SKM-1 (cell line): ENCODE measurements at regions not wholly inside any gene's neighbourhood (a gene's known extent, or its start where the extent isn't known, plus 50 kb on each side); places are given as distances from the start of the nearest gene placed in this dataset.
"Not testable (repeated sequence)": the region's sequence is repeated elsewhere in the genome, so short reads cannot be mapped to it uniquely, and the experiment has no call there.

Source experiments
- DNase-seq: peaks from one replicate; lab custom pipeline; 2025; ENCODE audit not compliant: unreplicated experiment; lab: John Stamatoyannopoulos, UW

DNA sequence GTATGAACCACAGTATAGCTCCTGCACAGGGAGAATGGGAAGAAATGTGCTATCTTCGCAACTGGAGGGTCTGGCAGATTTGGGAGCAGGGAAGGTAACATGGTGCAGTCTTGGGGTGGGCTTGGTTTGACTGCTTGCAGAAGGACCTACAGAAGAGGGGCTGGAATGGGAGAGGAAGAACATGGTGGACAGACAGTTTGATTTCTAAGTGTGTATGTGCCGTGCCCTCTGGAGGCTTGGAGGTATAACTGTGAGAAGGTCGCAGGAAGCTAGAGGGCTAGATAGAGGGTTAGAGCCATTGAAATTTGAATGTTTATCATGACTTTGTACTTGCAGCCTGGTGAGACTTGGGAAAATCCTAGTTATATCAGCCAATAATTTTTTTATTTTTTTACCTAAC, 169.2 kb downstream of the SQOR start:
- no peak for DNase-seq

DNA sequence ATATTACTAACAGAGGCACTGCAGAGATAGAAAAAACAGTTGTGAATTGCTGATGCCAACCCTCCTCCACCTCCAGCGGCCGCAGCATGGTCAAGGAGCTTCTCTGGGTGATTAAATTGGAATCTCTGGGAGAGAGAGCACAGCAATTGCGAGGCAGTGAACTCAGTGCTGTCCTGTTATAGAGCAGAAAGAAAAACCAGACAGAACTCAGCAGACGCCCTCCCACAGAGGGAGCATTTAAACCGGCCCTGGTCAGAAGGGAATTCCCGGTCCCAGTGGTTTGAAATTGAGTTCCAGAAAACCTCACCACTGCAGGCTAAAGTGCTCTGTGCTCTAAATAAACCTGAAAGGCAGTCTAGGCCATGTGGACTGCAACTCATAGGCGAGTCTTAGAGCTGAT, 175.4 kb downstream of the SQOR start:
- no peak for DNase-seq

DNA sequence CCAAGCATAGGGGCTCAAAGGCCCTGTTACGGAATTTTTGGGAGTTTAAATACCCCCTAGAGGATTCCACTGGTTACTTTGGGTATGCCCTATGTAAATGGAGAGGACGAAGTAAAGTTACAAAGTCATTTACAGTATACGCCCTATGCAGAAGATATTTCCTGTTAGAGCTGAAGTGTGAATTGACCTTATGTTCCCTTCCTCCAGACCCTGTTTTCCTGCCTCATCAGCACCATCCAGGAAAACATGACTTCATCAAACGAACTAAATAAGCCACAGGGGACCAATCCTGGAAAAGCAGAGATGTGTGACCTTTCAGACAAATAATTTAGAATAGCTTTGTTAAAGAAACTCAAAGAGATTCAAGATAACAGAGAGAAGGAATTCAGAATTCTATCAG, 177.4 kb downstream of the SQOR start:
- no peak for DNase-seq

DNA sequence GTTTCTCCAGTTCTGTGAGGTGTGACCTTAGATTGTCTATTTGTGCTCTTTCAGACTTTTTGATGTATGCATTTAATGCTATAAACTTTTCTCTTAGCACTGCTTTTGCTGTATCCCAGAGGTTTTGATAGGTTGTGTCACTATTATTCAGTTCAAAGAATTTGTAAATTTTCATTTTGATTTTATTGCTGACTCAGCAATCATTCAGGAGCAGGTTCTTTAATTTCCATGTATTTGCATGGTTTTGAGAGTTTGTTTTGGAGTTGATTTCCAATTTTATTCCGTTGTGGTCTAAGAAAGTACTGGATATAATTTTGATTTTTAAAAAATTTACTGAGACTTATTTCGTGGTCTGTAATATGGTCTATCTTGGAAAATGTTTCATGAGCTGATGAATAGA, 182.7 kb downstream of the SQOR start:
- not testable (repeated sequence) for DNase-seq

DNA sequence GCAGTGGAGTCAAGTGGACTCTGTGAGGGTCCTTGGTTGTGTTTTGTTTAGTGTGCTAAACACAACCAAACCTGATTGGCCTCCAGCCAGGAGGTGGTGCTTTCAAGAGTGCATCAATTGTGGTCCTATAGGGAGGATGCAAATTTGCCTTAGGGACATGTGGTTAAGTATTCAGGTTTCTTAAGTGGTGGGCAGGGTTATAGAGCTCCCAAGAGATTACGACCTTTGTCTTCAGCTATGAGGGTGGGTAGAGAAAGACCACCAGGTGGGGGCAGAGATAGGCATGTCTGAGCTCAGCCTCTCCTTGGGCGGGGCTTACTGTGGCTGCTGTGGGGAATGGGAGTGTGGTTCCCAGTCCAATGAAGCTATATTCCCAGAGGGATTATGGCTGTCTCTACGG, 186.6 kb downstream of the SQOR start:
- no peak for DNase-seq

DNA sequence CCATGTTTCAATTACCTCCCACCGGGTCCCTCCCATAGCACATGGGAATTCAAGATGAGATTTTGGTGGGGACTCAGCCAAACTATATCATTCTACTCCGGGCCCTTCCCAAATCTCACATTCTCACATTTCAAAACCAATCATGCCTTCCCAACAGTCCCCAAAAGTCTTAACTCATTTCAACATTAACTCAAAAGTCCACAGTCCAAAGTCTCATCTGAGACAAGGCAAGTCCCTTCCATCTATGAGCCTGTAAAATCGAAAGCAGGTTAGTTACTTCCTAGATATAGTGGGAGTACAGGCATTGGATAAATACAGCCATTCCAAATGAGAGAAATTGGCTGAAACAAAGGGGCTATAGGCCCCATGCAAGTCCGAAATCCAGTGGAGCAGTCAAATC, 188.1 kb downstream of the SQOR start:
- not testable (repeated sequence) for DNase-seq

DNA sequence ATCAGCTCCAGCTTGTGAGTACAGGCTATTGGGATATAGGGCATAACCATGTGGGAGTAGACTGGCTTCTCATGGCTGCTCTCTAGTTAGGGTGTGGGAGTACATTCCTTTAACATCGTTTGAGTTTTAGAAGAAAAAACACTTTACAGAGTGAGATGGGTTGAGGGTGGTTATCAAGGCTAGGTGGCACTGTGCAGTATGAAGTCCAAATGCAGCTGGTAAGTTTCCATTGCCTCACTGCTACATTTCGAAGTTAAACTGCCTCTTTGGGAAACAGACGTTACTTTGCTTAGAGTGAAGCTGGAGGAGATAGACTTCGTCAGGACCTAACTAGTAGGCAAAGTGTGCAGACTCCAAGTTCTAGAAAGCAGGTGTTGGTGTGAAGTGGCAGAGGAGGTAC, 192.4 kb downstream of the SQOR start:
- no peak for DNase-seq

DNA sequence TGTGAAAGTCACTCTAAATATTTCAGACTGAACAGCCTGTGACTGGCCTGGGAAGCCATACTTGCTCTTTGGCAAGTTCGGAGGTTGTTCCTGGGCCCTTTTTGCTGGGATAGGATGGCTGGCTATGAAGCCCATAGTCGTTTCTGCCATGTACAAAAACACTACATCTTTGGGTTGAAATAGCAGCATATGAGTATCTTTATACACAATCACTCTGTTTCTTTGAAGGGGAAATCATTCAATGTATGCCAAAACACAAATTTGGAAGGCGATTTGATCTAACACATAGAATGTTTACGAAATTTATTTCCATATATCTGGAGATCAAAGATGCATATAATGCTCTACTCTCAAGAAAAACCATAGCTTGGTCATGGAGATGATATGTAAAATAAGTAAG, 192.9 kb downstream of the SQOR start:
- no peak for DNase-seq

DNA sequence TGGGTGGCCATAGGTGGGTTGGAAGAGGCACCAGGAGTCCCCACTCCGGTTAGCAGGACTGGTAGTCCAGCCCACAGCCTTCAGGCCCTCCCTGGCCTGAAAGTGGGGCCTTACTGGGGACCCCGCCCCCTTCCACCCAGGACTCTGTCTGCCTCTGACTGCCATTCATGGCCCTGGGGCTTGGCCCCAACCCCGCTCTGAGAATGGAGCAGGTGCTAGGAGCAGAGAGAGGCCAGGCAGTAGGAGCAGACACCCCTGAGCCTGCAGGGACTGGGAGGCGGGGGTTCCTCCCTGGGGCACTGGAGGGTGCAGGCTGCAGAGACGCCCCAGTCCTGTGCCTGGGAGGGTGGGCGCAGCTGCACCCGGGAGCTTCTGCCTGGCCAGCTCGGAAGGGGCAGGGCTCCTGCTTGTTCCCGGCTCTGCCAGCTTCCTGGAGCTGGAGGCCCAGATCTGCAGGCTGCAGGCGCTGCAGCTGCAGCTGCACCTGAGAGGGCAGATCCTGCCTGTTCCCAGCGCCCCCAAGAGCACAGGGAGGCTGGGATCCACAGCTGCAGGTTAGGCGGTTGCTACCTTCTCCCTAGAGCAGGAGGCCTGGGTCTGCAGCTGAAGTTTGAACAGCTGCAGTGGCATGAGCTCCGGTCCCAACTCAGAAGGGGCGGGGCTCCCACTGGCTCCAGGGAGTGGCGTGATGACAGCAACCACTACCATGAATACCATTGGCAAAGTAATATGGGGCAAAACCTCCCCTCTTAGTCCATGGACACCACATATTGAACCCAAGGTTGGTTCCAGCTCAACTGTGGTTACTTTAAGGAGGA, 194.7 kb downstream of the SQOR start:
- DNase-seq: no peak

DNA sequence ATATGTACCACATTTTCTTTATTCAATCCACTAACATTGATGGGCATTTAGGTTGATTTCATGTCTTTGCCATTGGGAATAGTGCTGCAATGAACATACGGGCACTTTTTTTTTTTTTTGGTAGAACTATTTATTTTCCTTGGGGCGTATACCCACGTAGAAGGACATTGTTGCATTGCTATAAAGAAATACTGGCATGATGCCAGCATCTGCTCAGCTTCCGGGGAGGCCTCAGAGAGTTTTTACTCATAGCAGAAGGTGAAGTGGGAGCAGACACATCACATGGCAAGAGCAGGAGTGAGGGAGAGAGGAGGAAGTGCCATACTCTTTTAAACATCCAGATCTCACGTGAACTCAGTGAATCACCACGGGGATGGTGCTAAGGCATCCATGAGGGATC, 197.0 kb downstream of the SQOR start:
- no peak for DNase-seq

DNA sequence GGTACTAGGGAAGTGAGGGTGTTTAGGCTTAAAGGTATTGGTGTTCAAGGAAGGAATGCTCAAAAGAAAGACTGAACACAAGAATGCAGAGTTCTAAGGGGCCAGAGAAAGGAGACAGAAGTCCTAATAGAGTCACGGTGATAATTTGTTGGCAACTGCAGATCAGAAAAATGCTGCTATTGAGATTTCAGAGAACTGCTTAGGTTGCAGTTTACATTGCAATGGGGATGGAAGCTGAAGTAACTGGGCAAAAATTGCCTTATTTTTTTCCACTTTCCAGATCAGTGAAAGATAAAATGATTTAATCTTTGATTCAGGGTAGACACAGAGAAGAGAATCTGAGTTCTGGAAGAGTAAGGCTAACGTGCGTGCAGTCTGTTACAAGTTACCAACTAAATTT, 199.8 kb downstream of the SQOR start:
- no peak for DNase-seq

DNA sequence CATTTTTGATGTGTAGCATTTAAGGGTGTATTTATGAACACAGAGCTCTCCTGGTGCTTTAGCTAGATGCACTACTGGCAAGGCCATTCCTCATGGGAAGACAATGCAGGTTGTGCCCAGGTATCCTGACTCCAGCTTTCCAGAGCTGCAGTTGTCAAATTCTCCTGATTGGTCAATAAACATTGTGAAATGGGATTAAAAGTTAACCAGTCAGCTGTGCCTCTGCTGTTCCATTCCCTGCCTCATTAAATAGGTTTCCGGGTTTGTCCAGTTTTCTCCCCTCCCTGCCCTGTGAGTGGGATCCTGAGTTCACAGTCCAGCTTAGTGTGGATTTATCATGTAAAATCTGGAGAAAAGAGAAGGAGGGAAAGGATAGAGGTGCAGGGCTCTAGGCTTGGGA, 207.3 kb downstream of the SQOR start:
- DNase-seq: no peak

DNA sequence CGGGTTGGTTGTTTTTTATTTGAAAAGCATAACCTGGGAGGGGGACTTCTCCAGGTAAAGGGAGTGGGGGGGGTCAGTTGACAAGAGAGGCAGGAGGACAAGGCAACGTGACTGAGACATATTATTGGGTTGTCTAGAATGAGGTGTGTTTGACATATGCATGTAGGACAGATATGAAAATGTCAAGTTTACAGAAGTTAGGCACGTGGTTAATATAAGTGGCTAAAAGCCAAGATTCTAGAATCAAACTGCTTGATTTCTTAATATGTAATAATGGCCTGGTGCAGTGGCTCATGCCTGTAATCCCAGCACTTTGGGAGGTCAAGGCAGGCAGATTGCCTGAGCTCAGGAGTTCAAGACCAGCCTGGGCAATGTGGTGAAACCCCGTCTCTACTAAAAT, 212.8 kb downstream of the SQOR start:
- DNase-seq: no peak

DNA sequence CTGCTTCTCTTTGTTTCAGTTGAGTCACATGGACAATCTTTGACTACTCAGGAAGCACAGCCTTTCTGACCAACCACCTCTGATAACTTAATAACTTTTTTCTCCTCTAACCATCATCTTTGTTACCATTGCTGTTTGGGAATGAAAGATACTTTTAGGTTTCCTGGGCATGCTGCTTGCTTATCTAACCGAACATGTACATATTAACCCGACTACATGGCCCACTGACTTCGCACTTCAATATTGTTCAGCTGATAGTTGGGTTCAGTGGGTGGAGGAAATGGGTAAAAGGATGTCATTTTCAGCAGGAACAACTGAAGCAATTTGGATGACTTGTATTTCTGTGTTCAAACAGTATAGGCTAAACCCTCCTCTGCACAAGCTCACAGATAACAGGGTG, 214.3 kb downstream of the SQOR start:
- no peak for DNase-seq

DNA sequence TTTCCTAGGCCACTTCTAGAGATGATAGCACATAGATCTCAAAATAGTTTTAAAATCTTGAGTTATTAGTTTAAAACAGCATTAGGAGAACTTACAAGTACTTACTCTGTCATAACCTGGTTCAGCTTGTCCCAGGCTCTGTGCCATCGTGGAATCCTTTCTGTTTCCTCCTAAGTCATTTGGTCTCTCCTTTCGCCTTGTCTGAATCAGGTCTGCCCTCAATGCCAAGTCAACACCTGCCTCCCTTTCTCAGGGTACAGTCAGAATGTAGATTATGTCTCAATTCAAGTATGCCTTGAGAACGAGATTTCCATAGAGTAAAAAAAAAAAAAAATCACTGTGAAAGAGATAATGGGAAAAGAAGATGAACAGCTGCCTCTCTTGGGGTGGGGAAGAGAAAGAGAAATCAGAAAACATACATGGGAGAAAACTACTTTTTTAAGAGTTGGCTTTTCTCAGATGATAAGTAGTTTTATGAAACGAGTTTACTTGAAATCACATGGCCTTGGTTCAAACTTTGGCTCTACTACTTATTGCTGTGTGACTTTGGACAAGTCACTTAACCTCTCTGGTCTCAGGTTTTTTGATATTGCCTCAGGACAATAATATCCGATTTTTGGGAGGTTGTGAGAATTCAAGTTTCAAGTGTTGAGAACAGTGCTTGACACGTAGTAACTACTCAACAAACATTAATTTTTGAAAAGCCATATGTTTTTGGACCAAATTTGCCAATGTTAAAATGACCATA, 219.8 kb downstream of the SQOR start:
- no peak for DNase-seq

DNA sequence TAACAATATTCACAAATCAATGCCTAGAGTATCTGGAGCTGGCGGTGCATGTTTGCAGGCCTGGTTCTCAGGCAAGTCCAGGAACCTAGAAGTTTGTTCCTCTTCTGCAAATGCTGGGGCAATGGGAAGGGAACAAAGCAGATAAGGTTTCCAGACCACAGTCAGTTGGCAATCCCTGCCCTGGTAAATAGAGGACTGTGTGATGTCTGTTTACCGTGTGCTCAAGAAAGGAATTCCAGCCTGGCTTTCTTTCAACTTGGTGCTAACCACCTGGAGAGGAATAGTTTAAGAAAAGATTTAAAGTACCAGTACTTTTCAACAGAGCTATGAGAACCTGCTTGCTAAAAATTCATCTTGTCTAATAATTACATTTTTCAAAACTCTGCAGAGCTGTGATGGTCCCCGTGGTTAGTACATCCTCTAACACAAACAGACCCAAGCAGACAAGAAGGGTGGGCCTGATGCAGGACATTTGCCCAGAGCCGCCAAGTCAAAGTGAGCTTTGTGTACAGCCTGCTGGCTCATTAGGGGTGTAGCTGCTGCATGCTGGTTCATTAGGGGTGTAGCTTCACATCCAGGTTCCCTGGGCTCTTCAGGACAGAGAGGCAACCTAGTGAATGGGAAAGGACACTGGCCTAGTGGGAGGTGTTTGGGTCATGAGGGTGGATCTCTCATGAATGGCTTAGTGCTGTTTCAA, 220.5 kb downstream of the SQOR start:
- no peak for DNase-seq

DNA sequence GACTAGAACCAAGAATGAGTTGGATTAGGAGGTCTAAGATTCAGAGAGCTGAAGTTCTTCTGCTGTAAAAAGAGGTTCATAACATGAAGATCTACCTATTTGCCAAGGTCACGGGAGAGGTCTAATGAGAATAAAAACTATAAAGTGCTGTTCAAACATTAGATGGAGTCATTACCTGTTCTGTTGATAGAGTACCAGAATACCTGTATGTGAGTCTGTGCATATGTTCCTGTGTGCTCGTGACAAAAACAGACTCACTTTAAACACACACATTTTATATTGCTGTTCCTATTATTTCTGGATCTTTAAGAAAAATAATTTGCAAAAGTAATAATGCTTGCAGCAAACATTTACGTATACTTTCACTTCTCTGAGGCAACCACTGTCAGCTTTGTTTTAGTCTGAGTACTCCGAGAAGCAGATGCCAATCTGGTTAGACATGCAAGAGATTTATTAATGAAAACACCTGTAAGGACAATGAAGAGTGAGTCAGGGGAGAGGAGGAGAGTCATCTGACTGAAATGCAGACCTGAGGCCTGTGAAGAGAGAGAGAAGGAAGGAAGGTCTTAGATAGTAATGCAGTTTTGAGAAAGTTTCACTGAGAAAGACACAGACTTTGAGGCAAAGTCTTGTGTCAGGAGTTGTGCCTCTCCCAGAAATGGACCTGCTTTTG, 221.2 kb downstream of the SQOR start:
- no peak for DNase-seq

DNA sequence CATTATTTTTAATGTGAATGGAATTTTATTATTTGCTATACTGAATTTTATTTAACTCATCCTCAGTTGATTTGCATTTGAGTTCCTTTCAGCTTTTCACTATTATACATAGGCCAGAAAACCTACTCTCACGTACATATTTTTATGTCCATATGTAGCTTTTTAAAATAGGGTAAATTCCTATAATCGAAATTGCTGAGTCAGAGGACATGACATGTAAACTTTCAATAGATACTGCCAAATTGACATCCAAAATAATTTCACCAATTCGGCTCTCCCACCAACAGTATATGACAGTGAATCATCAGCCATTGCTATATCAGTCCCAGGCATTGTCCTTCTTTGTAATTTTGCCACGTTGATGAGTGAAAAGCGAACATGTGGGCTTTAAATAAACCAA, 222.5 kb downstream of the SQOR start:
- no peak for DNase-seq

DNA sequence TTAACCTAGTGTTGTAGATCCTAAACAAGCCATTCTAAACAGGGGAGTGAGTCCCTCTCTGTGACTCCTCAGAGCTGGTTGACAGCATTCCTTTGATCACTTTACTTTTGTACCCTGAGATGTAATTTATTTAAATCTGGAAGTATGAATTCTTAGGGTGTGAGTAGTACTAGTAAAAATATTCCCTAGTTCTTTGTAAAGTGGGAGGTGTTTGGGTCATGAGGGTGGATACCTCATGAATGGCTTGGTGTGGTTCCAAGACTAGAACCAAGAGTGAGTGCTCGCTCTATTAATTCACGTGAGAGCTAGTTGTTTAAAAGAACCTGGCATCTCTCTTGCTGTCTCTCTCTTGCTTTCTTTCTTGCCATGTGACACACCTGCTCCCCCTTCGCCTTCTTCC, 223.7 kb downstream of the SQOR start:
- DNase-seq: no peak

DNA sequence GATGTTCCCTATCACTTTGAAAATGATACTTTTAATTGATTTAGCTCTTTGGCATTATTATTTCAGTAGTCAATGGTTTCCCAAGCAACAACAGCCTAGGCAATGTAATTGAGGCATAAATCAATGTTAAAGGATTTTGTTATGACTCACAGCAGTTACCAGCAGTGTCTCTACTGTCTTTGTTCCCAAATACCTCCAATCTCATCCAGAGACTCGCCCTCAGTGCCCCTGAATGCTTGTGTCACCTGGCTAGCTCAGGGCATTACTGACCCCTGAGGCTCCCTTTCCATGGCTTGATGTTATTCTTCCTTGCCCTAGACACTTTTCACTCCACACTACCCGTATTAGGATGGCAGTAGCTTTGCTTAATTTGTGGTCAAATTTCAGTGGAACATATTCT, 227.2 kb downstream of the SQOR start:
- no peak for DNase-seq

DNA sequence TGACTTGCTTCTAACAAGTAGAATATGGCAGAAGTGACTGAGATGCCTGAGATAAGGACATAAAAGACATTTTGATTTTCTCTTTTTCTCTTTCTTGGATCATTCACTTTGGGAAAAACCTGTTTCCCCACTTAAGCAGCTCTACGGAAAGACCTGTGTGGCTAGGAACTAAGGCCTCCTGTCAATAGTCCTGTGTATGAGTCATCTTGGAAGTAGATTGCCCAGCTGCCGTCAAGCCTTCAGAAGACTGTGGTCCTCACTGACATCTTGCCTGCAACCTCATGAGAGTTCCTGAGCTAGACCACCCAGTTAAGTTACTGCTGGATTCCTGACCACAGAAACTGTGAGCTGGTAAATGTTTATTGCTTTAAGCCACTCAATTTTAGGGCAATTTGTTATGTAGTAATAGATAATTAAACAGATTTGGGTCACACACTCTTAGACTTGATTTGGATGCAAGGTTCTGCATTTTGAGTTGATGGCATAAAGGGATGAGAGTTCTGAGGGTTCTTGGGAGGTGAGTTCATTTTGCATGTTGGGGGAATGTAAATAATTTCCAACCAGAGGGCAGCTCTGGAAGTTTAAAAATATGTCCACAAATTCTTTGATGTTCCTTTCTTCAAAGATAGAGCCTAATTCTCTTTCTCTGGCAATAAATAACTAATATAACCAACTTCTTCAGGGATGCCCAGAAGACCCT, 229.2 kb downstream of the SQOR start:
- no peak for DNase-seq
